ENCODE measurements at regions not wholly inside any gene's neighbourhood (a gene's known extent, or its start where the extent isn't known, plus 50 kb on each side); places are given as distances from the start of the nearest gene placed in this dataset.

- TF ChIP-seq CTCF (optimal IDR thresholded peaks at IDR 0.05 in 1 of 3, IDR thresholded peaks at IDR 0.05 in 1 of 3, conservative IDR thresholded peaks at IDR 0.05 in 1 of 3; ENCODE audit: extremely low read depth in 1 of 3, insufficient read depth in 2 of 3, low read length in 3 of 3), result no peak
- TF ChIP-seq EZH2 (IDR thresholded peaks at IDR 0.05; ENCODE audit: low read length), result no peak
These were observed 390.9 kb downstream of the TMEM114 start for GRCh38 chr16:8199390-8199789.
